SK-MEL-5 (cell line): ENCODE measurements at regions not wholly inside any gene's neighbourhood (a gene's known extent, or its start where the extent isn't known, plus 50 kb on each side); places are given as distances from the start of the nearest gene placed in this dataset.

Experiments used
- DNase-seq: peaks from one replicate; pipeline ENCODE4 v3.0.0-alpha.2; 2016; ENCODE audit warnings: low read depth, low spot score
- in situ Hi-C: cut with HindIII; loops from 2 replicates; pipeline ENCODE4 v1.10.0; 2016; ENCODE audit warnings: low sequenced_read_pairs, high pct_unique_total_duplicates, low pct_unique_long_range_greater_than_20kb

GRCh38 chr10:28840202-28840601 is 162.9 kb downstream of the BAMBI start:
- no peak for DNase-seq
- in situ Hi-C loops: no loop called here

GRCh38 chr10:28840971-28841370 is 163.7 kb downstream of the BAMBI start:
- no peak for DNase-seq
- in situ Hi-C loops: no loop called here

DNA sequence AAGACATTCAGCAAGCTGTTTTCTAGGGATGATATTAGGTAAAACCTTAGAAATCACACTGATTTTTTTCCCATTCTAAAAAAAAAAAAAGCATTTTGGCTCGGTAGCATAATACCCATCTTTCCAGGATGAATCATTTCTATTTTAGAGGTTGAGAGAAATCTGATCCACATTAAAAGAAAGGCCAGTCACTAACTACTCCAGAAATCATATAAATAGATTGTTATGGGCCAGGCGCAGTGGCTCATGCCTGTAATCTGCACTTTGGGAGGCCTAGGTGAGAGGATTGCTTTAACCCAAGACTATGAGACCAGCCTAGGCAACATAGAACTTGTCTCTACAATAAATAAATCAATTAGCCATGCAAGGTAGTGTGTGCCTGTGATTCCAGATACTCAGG is 164.3 kb downstream of the BAMBI start:
- in situ Hi-C loops: no loop called here
- no peak for DNase-seq

GRCh38 chr10:28842321-28842720 is 165.0 kb downstream of the BAMBI start:
- in situ Hi-C loops: no loop called here
- peak; percentile 76 for DNase-seq

DNA sequence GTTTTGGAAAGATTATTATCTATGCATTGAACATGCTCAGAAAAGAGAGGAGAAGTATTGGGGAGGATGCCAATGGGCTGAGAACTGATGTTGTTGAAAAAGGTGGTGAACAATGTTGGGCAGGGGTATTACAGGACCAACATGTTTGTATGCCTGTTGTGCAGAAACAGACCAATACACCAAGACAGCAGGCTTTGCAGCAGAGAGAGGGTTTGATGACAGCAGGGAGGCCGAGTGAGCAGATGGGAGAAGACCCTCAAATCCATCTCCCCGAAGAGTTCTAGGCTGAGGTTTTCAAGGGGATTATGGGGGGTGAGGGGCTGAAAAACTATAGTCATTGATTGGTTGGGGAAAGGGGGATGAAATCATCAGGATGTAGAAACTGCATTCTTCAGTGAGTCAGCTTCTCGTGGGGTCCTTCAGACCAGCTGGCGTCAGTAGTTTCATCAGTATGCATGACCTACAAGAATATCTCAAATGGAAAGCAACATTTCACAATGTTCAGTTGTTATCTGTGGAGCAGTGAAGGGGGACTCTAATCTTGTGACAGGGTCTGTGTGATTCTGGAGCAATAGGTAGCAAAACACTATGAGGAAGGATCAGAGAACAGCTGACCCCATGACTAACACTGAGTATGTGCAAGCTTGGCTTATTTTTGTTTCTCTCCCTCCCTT is 167.8 kb downstream of the BAMBI start:
- in situ Hi-C loops: no loop called here
- peak; percentile 54 for DNase-seq

DNA sequence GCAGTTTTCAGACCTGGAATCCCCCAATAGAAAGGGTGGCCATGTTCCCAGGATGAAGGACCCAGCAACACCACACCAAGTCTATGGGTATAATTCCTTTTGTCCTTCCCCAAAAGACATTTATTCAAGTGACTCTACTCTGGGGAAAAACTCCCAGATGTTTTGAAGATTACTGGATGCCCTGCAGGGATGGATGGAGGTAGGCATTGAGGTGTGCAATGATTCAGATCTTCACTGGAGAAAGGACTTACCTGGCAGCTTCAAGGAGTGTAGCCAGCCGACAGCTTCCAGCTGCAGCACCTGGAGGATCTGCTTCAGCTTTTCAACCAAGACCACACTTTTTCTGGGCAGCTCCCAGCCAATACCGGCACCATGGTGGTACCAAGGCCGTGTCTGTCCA is 172.0 kb downstream of the BAMBI start:
- no peak for DNase-seq
- in situ Hi-C loops: no loop called here

GRCh38 chr10:28849821-28850220 is 172.5 kb downstream of the BAMBI start:
- no peak for DNase-seq

GRCh38 chr10:28850784-28851183 is 173.5 kb downstream of the BAMBI start:
- in situ Hi-C loops: no loop called here
- DNase-seq: no peak

More at GRCh38 chr10:28849821-28850220, 172.5 kb downstream of the BAMBI start:
- in situ Hi-C loops: no loop called here

GRCh38 chr10:28853195-28853594 is 175.9 kb downstream of the BAMBI start:
- in situ Hi-C loops: no loop called here
- DNase-seq: peak; percentile 45

GRCh38 chr10:28857164-28857563 is 179.8 kb downstream of the BAMBI start:
- in situ Hi-C loops: no loop called here
- DNase-seq: no peak

- in situ Hi-C loops: no loop called here
These were observed 181.3 kb downstream of the BAMBI start for GRCh38 chr10:28858646-28859045.

DNA sequence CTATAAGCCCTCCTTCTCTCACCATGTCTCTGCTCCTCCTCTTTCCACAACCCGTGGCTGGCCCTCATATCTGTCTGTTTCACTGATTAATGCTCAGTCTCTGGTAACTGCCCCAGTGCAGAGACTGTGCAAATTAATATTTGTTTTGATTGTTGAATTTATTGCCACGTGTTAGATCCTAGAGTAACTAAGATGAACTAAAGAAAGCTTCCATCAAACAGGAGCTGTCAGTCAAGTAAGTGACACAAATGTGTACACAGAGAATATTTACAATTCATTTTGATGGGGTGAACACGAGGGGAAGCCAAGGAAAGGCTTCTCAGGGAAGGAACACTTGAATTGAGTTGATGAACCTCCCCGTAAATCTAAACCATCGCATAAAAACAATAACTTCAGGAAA is 182.5 kb downstream of the BAMBI start:
- in situ Hi-C loops: no loop called here
- DNase-seq: no peak

More at GRCh38 chr10:28858646-28859045, 181.3 kb downstream of the BAMBI start:
- no peak for DNase-seq

- in situ Hi-C loops: no loop called here
- DNase-seq: no peak
These were observed 184.9 kb downstream of the BAMBI start for GRCh38 chr10:28862219-28862618.

GRCh38 chr10:28869606-28870201 is 192.4 kb downstream of the BAMBI start:
- DNase-seq: no peak
- in situ Hi-C loops: no loop called here

DNA sequence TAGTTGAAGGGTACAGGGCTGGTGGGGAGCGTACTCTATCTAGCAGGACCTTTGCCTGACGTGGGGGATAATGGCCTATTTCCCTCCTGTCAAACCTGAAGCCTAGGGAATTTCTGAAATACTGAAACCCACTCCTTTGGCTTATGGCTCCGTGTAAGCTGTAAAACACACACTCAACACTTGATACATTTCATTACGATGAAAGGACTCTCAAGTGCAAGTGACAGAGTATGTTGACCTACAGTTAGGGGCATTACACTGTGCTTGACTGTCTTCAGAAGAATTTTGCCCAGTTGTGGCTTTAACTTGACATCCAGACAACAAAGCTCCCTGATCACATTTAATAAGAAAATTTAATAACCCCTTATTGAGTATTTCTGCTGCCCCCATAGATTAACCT is 194.3 kb downstream of the BAMBI start:
- in situ Hi-C loops: no loop called here
- DNase-seq: no peak

- in situ Hi-C loops: no loop called here
- no peak for DNase-seq
These were observed 195.4 kb downstream of the BAMBI start for GRCh38 chr10:28872587-28873165.

- no peak for DNase-seq
- in situ Hi-C loops: no loop called here
These were observed 196.2 kb downstream of the BAMBI start for GRCh38 chr10:28873540-28873939.

DNA sequence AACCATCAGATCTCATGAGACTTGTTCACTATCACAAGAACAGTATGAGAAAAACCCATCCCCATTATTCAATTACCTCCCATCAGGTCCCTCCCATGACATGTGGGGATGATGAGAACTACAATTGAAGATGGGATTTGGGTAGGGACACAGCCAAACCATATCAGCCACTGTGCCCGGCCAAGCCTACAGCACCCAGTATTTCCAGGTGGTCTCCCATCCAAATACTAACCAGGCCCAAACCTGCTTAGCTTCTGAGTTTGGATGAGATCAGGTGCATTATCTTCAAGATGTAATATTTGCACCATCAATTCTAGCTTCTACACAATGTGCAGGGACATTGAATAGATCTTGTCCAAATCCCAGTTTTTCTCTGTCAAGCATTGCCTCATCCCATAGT is 196.9 kb downstream of the BAMBI start:
- in situ Hi-C loops: no loop called here
- DNase-seq: no peak

GRCh38 chr10:28875549-28876081 is 198.3 kb downstream of the BAMBI start:
- no peak for DNase-seq
- in situ Hi-C loops: no loop called here
